ENCODE measurements at regions not wholly inside any gene's neighbourhood (a gene's known extent, or its start where the extent isn't known, plus 50 kb on each side); places are given as distances from the start of the nearest gene placed in this dataset.

- TF ChIP-seq CTCF (IDR thresholded peaks at IDR 0.05; ENCODE audit: borderline replicate concordance, extremely low read depth, insufficient read depth): no peak
- Histone ChIP-seq H3K4me1 (ENCODE audit: control insufficient read depth in 2 of 3, insufficient read depth in 2 of 3, low read depth in 1 of 3, low read length in 3 of 3) (no peaks in the 10 kb centered on the region), H3K9me3 (ENCODE audit: control insufficient read depth in 2 of 3, insufficient read depth in 1 of 3, low read length in 3 of 3) (no peaks in the 10 kb centered on the region), H3K4me3 (ENCODE audit: low read length in 3 of 3) (no peak overlapping the region), H3K9ac (ENCODE audit: low read length in 3 of 3) (no peak overlapping the region), H3K36me3 (ENCODE audit: control insufficient read depth in 2 of 3, insufficient read depth in 3 of 3, low read length in 3 of 3) (no peaks in the 10 kb centered on the region), H3K27ac (ENCODE audit: low read depth in 2 of 2, low read length in 2 of 2) (no peak overlapping the region), H3K27me3 (ENCODE audit: control insufficient read depth, insufficient read depth, low read length) (no peaks in the 10 kb centered on the region)
- DNase-seq (no peak), FAIRE-seq (no peak)
- intact Hi-C loops (cut with DNase I): no loop called here
These were observed 98.1 kb upstream of the VCX3B start for GRCh38 chrX:8366481-8366880.

- no peak overlapping the region for H3K9ac ChIP-seq (ENCODE audit: low read length in 3 of 3)
- no peak overlapping the region for H3K27ac ChIP-seq (ENCODE audit: low read depth in 2 of 2, low read length in 2 of 2)
- no peaks in the 10 kb centered on the region for H3K27me3 ChIP-seq (ENCODE audit: control insufficient read depth, insufficient read depth, low read length)
- no peaks in the 10 kb centered on the region for H3K4me1 ChIP-seq (ENCODE audit: control insufficient read depth in 2 of 3, insufficient read depth in 2 of 3, low read depth in 1 of 3, low read length in 3 of 3)
- intact Hi-C loops (cut with DNase I): no loop called here
- FAIRE-seq (peak; percentile 6), DNase-seq (no peak)
- no peaks in the 10 kb centered on the region for H3K36me3 ChIP-seq (ENCODE audit: control insufficient read depth in 2 of 3, insufficient read depth in 3 of 3, low read length in 3 of 3)
- TF ChIP-seq CTCF (IDR thresholded peaks at IDR 0.05; ENCODE audit: borderline replicate concordance, extremely low read depth, insufficient read depth): no peak
- no peak overlapping the region for H3K4me3 ChIP-seq (ENCODE audit: low read length in 3 of 3)
- no peaks in the 10 kb centered on the region for H3K9me3 ChIP-seq (ENCODE audit: control insufficient read depth in 2 of 3, insufficient read depth in 1 of 3, low read length in 3 of 3)
These were observed 90.4 kb upstream of the VCX3B start for GRCh38 chrX:8374041-8374825.

GRCh38 chrX:8377041-8377440 lies 87.6 kb upstream of the VCX3B start:
- no peaks in the 10 kb centered on the region for H3K36me3 ChIP-seq (ENCODE audit: control insufficient read depth in 2 of 3, insufficient read depth in 3 of 3, low read length in 3 of 3)
- H3K9ac ChIP-seq (ENCODE audit: low read length in 3 of 3): no peak overlapping the region
- DNase-seq (no peak), FAIRE-seq (no peak)
- no peak for TF ChIP-seq CTCF (IDR thresholded peaks at IDR 0.05; ENCODE audit: borderline replicate concordance, extremely low read depth, insufficient read depth)
- H3K27ac ChIP-seq (ENCODE audit: low read depth in 2 of 2, low read length in 2 of 2): no peak overlapping the region
- intact Hi-C loops (cut with DNase I): no loop called here
- H3K9me3 ChIP-seq (ENCODE audit: control insufficient read depth in 2 of 3, insufficient read depth in 1 of 3, low read length in 3 of 3): no peaks in the 10 kb centered on the region
- no peak overlapping the region for H3K4me3 ChIP-seq (ENCODE audit: low read length in 3 of 3)
- H3K4me1 ChIP-seq (ENCODE audit: control insufficient read depth in 2 of 3, insufficient read depth in 2 of 3, low read depth in 1 of 3, low read length in 3 of 3): no peaks in the 10 kb centered on the region
- no peaks in the 10 kb centered on the region for H3K27me3 ChIP-seq (ENCODE audit: control insufficient read depth, insufficient read depth, low read length)

GRCh38 chrX:8390771-8391170 lies 73.9 kb upstream of the VCX3B start:
- DNase-seq: no peak
- no peak for FAIRE-seq
- Histone ChIP-seq H3K4me3 (ENCODE audit: low read length in 3 of 3) (no peak overlapping the region), H3K4me1 (ENCODE audit: control insufficient read depth in 2 of 3, insufficient read depth in 2 of 3, low read depth in 1 of 3, low read length in 3 of 3) (no peaks in the 10 kb centered on the region), H3K36me3 (ENCODE audit: control insufficient read depth in 2 of 3, insufficient read depth in 3 of 3, low read length in 3 of 3) (no peaks in the 10 kb centered on the region), H3K27me3 (ENCODE audit: control insufficient read depth, insufficient read depth, low read length) (no peaks in the 10 kb centered on the region), H3K9me3 (ENCODE audit: control insufficient read depth in 2 of 3, insufficient read depth in 1 of 3, low read length in 3 of 3) (no peaks in the 10 kb centered on the region), H3K27ac (ENCODE audit: low read depth in 2 of 2, low read length in 2 of 2) (no peak overlapping the region), H3K9ac (ENCODE audit: low read length in 3 of 3) (no peak overlapping the region)
- no peak for TF ChIP-seq CTCF (IDR thresholded peaks at IDR 0.05; ENCODE audit: borderline replicate concordance, extremely low read depth, insufficient read depth)
- intact Hi-C loops (cut with DNase I): no loop called here
